HG03342 (cell line): ENCODE measurements at regions not wholly inside any gene's neighbourhood (a gene's known extent, or its start where the extent isn't known, plus 50 kb on each side); places are given as distances from the start of the nearest gene placed in this dataset.

ENCODE experiments used
- ATAC-seq: cut with Tn5 transposase; IDR thresholded peaks from one replicate; pipeline ENCODE4 v1.9.1; 2021; ENCODE audit warnings: mild to moderate bottlenecking, moderate library complexity; ENCODE audit not compliant: unreplicated experiment

- no peak for ATAC-seq
Observed at GRCh38 chr13:25044071-25044470, 51.9 kb upstream of the PABPC3 start.
